Neural progenitor cell (in vitro differentiated cells): ENCODE measurements at regions not wholly inside any gene's neighbourhood (a gene's known extent, or its start where the extent isn't known, plus 50 kb on each side); places are given as distances from the start of the nearest gene placed in this dataset.

ENCODE experiments used
- EZH2phosphoT487 ChIP-seq: fragments of 200-600 bp; sonication (generic); IDR thresholded peaks from 2 replicates; pipeline ENCODE4 v1.6.1; 2017; ENCODE audit warnings: antibody characterized with exemption
- TF ChIP-seq, protein P1 (sequence below): fragments of 200-600 bp; sonication (generic); IDR thresholded peaks from 2 replicates; pipeline ENCODE4 v1.5.1; 2017; ENCODE audit warnings: antibody characterized with exemption, mild to moderate bottlenecking

DNA sequence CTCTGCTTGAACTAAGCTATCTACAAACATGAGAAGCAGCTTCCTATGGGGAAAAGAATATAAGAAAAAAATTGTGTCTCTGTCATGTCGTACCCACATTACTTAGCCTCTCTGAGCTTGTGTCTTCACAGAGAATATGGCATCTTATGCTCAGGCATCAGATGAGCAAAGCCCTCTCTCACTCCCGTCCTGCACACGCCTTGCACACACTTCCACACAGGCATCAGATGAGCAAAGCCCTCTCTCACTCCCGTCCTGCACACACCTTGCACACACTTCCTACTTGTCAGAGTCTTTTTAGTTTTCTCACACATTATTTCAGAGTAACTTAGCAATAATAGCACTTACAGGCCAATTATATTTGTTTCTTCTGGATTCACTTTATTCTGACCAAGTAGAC, 79.0 kb upstream of the DUSP22 start:
- no peak for TF ChIP-seq EZH2phosphoT487
- TF ChIP-seq, protein P1, sequence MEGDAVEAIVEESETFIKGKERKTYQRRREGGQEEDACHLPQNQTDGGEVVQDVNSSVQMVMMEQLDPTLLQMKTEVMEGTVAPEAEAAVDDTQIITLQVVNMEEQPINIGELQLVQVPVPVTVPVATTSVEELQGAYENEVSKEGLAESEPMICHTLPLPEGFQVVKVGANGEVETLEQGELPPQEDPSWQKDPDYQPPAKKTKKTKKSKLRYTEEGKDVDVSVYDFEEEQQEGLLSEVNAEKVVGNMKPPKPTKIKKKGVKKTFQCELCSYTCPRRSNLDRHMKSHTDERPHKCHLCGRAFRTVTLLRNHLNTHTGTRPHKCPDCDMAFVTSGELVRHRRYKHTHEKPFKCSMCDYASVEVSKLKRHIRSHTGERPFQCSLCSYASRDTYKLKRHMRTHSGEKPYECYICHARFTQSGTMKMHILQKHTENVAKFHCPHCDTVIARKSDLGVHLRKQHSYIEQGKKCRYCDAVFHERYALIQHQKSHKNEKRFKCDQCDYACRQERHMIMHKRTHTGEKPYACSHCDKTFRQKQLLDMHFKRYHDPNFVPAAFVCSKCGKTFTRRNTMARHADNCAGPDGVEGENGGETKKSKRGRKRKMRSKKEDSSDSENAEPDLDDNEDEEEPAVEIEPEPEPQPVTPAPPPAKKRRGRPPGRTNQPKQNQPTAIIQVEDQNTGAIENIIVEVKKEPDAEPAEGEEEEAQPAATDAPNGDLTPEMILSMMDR: no peak
